Small intestine (tissue), 7 donors: ENCODE measurements at regions not wholly inside any gene's neighbourhood (a gene's known extent, or its start where the extent isn't known, plus 50 kb on each side); places are given as distances from the start of the nearest gene placed in this dataset.
A peak's percentile ranks its signal among the peaks of the same experiment; 100 is the strongest.

Source experiments
- DNase-seq, 2 donors: peaks; one replicate each; pipeline versions ENCODE4 v3.0.0 to v3.0.0-alpha.2; 2013
- FAIRE-seq: peaks from 2 replicates; lab custom pipeline; 2012; peaks lifted over from hg19 to GRCh38; lab: Jason Lieb, UNC
- H3K27ac ChIP-seq, 3 donors: one replicate each; pipeline ENCODE4 v1.5.1; 2013; ENCODE audit warnings: low read length in 2 of 3, mild to moderate bottlenecking in 2 of 3, control low read depth in 1 of 3, inconsistent platforms in 1 of 3, low read depth in 1 of 3, moderate library complexity in 1 of 3
- H3K27me3 ChIP-seq, 3 donors: one replicate each; pipeline ENCODE4 v1.6.1; 2013; ENCODE audit warnings: low read length in 3 of 3, inconsistent platforms in 1 of 3; ENCODE audit not compliant: control insufficient read depth in 3 of 3, insufficient read depth in 3 of 3
- H3K36me3 ChIP-seq, 3 donors: one replicate each; pipeline ENCODE4 v1.6.1; 2013; ENCODE audit warnings: low read length in 3 of 3, inconsistent platforms in 1 of 3, low read depth in 1 of 3, mild to moderate bottlenecking in 1 of 3, moderate library complexity in 1 of 3; ENCODE audit not compliant: control insufficient read depth in 3 of 3, insufficient read depth in 2 of 3
- H3K4me1 ChIP-seq, 3 donors: one replicate each; pipeline ENCODE4 v1.6.1; 2013; ENCODE audit warnings: low read length in 2 of 3, inconsistent platforms in 1 of 3, low read depth in 1 of 3, mild to moderate bottlenecking in 1 of 3, moderate library complexity in 1 of 3; ENCODE audit not compliant: control insufficient read depth in 3 of 3, insufficient read depth in 2 of 3
- H3K4me3 ChIP-seq, 3 donors: one replicate each; pipeline ENCODE4 v1.5.1; 2013; ENCODE audit warnings: low read length in 3 of 3, control low read depth in 1 of 3, inconsistent platforms in 1 of 3, low read depth in 1 of 3, mild to moderate bottlenecking in 1 of 3, moderate library complexity in 1 of 3
- H3K9me3 ChIP-seq, 2 donors: one replicate each; pipeline ENCODE4 v1.6.1; 2013; ENCODE audit warnings: low read depth in 1 of 2, low read length in 1 of 2; ENCODE audit not compliant: control insufficient read depth in 2 of 2, insufficient read depth in 1 of 2
- WGBS, 3 donors: extraction: QIAGEN DNeasy Blood & Tissue Kit; methylation state at CpG; one replicate each; pipeline ENCODE4 v1.1.7; 2013; 5-methylcytosine and 5-hydroxymethylcytosine counted together
- donor health status: healthy with polysubstance abuse.
- donor health status: control.
- donor health status: control.
- donor health status: Bipolar disorder and iron deficiency.
- donor health status: healthy.

GRCh38 chr13:99436686-99437416 is 64.4 kb upstream of the TM9SF2 start:
- peaks cover 0 to 6% (median 2%) of the 10 kb centered on the region in 3 donors for H3K4me1 ChIP-seq
- H3K9me3 ChIP-seq, result no peaks in the 10 kb centered on the region
- H3K4me3 ChIP-seq, result no peak overlapping the region
- peak; percentile 86 to 94 for DNase-seq
- 7 to 11% (median 9%) methylated on average over 27 of the region's 27 CpGs for WGBS, 3 donors
- no peak overlapping the region for H3K27ac ChIP-seq
- no peaks in the 10 kb centered on the region for H3K36me3 ChIP-seq
- FAIRE-seq, result no peak
- peaks cover 0 to 6% (median 1%) of the 10 kb centered on the region in 3 donors for H3K27me3 ChIP-seq

- no peak overlapping the region for H3K4me3 ChIP-seq
- 72 to 82% (median 74%) methylated on average over 7 of the region's 7 CpGs for WGBS, 3 donors
- DNase-seq (no peak), FAIRE-seq (no peak)
- peaks cover 0 to 6% (median 0%) of the 10 kb centered on the region in 3 donors for H3K4me1 ChIP-seq
- H3K27ac ChIP-seq, result no peak overlapping the region
- no peaks in the 10 kb centered on the region for H3K9me3 ChIP-seq
- H3K36me3 ChIP-seq, result no peaks in the 10 kb centered on the region
- H3K27me3 ChIP-seq, result peaks cover 0 to 6% (median 1%) of the 10 kb centered on the region in 3 donors
Measured at GRCh38 chr13:99439048-99439447, 62.2 kb upstream of the TM9SF2 start.

DNA sequence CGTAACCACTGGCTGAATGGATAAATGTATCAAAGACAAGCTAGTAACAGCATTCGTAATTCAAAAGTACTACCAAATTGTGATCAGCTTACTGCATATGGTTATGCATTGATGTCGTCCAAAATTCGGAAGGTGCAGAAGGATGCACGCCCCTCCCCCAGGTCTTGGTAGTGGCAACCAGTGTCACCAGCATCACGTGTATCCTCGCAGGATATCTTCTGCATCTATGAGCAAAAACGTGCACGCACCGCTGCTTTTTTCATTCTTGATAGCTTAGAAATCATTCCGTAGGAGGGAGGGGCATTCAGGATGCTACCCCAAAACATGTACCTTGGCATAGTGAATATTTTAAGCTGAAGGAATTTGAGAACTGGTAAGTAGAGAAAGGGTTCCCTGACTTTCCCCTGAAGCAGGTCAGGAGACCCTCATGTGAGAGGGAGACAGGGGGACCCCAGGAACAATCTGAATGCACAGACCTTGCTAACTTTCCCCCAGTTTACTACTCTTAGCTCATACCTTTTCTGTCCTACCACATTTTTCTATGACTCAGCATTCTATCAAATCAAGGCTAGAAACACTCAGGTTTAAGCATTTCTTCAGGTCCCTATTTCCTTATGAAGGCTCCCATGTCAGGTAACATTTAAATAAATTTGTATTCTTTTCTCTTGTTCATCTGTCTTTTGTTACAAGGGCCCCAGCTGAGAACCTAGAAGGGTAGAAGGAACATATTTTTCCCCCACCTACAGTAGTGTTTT is 61.2 kb upstream of the TM9SF2 start:
- WGBS, 3 donors, result 72 to 75% (median 73%) methylated on average over 11 of the region's 11 CpGs
- FAIRE-seq (no peak), DNase-seq (no peak)
- H3K27me3 ChIP-seq, result peaks cover 0 to 6% (median 1%) of the 10 kb centered on the region in 3 donors
- peaks cover 0 to 6% (median 0%) of the 10 kb centered on the region in 3 donors for H3K4me1 ChIP-seq
- no peak overlapping the region for H3K27ac ChIP-seq
- H3K4me3 ChIP-seq, result no peak overlapping the region
- no peaks in the 10 kb centered on the region for H3K36me3 ChIP-seq
- H3K9me3 ChIP-seq, result no peaks in the 10 kb centered on the region

DNA sequence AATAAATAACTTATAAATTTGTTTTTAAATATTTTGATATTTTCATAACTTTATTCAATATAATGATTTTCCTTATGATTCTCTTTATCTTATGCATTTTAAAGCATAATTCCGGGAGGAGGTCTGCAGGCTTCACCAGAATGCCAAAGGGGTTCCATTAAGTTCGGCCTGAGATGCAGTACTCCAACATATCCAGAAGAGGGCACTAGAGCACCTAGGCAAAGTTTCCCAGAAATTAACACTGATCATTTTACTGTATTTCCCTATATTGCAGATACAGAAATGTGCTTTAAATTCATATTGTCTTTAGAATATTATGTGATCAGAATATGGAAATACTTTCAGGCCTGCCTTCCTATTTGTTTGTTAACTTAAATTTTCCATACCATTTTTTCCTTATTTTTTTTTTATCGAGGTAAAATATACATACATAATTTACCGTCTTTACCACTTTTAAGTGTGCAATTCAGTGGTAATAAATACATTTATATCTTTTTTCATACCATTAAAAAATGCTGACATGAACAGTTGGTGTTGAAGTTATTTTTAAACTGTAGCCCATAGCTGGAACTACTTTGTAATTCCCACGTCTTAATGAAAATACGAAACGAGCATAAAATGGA is 58.9 kb upstream of the TM9SF2 start:
- Histone ChIP-seq H3K27me3 (peaks cover 0 to 6% (median 1%) of the 10 kb centered on the region in 3 donors), H3K36me3 (no peaks in the 10 kb centered on the region), H3K27ac (no peak overlapping the region), H3K9me3 (no peaks in the 10 kb centered on the region), H3K4me1 (no peaks in the 10 kb centered on the region), H3K4me3 (no peak overlapping the region)
- 67 to 70% (median 70%) methylated on average over 7 of the region's 7 CpGs for WGBS, 3 donors
- no peak for FAIRE-seq
- DNase-seq, result peak; percentile 55 to 62

- peaks cover 0 to 2% (median 0%) of the 10 kb centered on the region in 3 donors for H3K27me3 ChIP-seq
- H3K36me3 ChIP-seq, result no peaks in the 10 kb centered on the region
- DNase-seq (no peak), FAIRE-seq (no peak)
- H3K4me3 ChIP-seq, result no peak overlapping the region
- no peaks in the 10 kb centered on the region for H3K9me3 ChIP-seq
- WGBS, 3 donors, result 73% methylated on average over 9 of the region's 9 CpGs
- H3K4me1 ChIP-seq, result no peaks in the 10 kb centered on the region
- no peak overlapping the region for H3K27ac ChIP-seq
Measured at GRCh38 chr13:99446242-99446641, 55.0 kb upstream of the TM9SF2 start.

DNA sequence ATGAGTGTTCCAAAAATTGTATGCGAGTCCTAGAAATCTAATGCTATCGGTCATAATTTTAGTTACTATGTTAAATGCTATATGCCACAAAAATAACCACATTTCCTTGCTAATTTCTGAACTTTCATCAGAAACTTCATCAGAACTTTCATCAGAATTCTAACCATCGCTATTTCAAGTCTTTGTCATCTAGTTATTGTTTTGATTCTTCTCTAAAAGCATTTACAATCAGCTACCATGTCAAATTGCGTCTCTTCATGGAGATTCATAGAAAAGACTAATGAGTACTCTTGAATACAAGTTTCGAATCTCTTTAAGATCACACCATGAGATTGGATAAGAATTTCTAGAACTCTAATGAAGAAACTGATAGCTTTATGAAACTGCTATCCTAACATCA is 52.7 kb upstream of the TM9SF2 start:
- Histone ChIP-seq H3K27ac (no peak overlapping the region), H3K9me3 (no peaks in the 10 kb centered on the region), H3K4me1 (no peaks in the 10 kb centered on the region), H3K36me3 (no peaks in the 10 kb centered on the region), H3K27me3 (peaks cover 0 to 2% (median 0%) of the 10 kb centered on the region in 3 donors), H3K4me3 (no peak overlapping the region)
- no peak for DNase-seq
- 68 to 89% (median 86%) methylated on average over 5 of the region's 5 CpGs for WGBS, 3 donors
- FAIRE-seq, result no peak

DNA sequence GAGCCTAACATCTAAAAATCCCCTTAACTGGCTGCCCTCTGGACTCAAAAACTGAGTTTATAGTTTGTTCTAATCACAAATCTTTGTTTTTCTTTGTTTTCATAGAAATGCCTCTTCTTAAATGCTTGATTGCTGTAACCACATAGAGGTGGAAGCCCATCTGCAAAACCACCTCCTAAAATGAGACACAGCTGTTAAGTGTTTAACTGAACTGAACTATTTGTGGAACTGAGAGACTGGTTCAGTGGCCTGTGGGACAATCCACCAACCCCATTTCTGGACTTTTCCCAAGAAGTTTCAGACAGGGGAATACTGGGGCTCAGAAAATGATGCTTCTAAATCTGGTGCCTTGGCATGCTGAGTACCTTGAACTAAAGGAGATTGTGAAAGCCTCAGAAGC is 50.9 kb upstream of the TM9SF2 start:
- peaks cover 0 to 2% (median 0%) of the 10 kb centered on the region in 3 donors for H3K27me3 ChIP-seq
- no peak overlapping the region for H3K4me3 ChIP-seq
- DNase-seq (no peak), FAIRE-seq (no peak)
- no peaks in the 10 kb centered on the region for H3K36me3 ChIP-seq
- peaks cover 0 to 5% of the 10 kb centered on the region in 2 donors for H3K9me3 ChIP-seq
- H3K4me1 ChIP-seq, result no peaks in the 10 kb centered on the region
- H3K27ac ChIP-seq, result no peak overlapping the region
